ENCODE measurements at regions not wholly inside any gene's neighbourhood (a gene's known extent, or its start where the extent isn't known, plus 50 kb on each side); places are given as distances from the start of the nearest gene placed in this dataset.
A peak's percentile ranks its signal among the peaks of the same experiment; 100 is the strongest.

DNA sequence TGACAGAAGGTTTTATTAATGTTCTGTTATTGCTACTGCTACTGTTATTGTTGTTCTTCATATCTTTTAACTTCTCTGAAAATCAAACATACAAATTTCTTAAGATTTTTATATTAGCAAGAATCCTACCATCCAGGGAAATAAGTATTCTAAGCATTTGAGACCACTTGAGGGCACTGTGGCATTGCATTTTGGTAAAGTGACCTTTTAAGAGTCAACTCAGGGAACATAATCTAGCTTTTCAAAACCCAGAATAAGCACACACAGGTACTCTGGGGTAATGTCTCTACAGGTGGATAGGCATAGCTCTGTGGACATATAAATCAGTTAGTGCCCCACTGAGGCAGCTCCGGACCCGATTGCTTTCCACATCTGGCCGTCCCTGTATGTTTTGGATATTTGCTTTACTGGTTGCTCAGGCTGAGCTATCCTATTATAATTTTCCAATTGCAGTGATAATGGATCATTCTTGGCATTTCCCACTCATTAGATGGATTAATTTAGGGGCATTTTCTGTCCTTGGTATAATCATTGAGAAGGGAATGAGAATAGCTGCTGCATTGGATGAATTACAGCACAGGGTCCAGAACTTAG, 1425.1 kb upstream of the CDH8 start:
- no peaks in the 10 kb centered on the region for H3K27me3 ChIP-seq
- H3K4me1 ChIP-seq, result no peaks in the 10 kb centered on the region
- H3K9me3 ChIP-seq, result no peaks in the 10 kb centered on the region
- no peak overlapping the region for H3K4me3 ChIP-seq
- no peak overlapping the region for H3K27ac ChIP-seq
- no peaks in the 10 kb centered on the region for H3K36me3 ChIP-seq
- TF ChIP-seq, protein P1, sequence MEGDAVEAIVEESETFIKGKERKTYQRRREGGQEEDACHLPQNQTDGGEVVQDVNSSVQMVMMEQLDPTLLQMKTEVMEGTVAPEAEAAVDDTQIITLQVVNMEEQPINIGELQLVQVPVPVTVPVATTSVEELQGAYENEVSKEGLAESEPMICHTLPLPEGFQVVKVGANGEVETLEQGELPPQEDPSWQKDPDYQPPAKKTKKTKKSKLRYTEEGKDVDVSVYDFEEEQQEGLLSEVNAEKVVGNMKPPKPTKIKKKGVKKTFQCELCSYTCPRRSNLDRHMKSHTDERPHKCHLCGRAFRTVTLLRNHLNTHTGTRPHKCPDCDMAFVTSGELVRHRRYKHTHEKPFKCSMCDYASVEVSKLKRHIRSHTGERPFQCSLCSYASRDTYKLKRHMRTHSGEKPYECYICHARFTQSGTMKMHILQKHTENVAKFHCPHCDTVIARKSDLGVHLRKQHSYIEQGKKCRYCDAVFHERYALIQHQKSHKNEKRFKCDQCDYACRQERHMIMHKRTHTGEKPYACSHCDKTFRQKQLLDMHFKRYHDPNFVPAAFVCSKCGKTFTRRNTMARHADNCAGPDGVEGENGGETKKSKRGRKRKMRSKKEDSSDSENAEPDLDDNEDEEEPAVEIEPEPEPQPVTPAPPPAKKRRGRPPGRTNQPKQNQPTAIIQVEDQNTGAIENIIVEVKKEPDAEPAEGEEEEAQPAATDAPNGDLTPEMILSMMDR (IDR thresholded peaks at IDR 0.05), result peak in 2 of 7 experiments; percentile 23 to 30
- TF ChIP-seq POLR2A (IDR thresholded peaks at IDR 0.05), result no peak
- TF ChIP-seq EP300 (IDR thresholded peaks at IDR 0.05), result no peak
- no peak for TF ChIP-seq POLR2AphosphoS5 (IDR thresholded peaks at IDR 0.05)
- peak in 1 of 2 donors; percentile 79 for DNase-seq
- 39 to 56% (median 52%) methylated on average over 3 of the region's 3 CpGs for WGBS, 5 donors
- intact Hi-C loops (cut with DNase I; ENCODE audit: low total_unique reads), result no loop called here

DNA sequence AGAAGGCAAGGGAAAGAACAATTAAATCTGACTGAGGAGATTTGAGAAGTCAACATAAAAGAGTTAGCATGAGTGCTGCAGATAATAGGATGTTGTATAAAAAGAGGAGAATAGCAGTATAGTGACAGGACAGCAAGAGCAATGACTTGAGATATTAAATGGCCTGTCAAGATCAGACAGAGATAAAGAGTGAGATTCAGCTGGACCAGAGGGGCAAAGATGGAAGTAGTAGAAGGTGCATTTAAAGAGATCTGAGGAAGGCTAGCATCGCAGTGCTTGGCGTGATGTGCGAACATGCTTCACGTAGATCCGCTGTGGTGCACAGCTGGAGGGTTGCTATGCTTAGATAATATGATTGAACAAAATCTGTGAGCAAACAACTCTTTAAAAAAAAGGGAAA, 1422.6 kb upstream of the CDH8 start:
- no peaks in the 10 kb centered on the region for H3K27me3 ChIP-seq
- WGBS, 5 donors, result 70 to 83% (median 80%) methylated on average over 5 of the region's 5 CpGs
- H3K4me3 ChIP-seq, result no peak overlapping the region
- DNase-seq, result no peak
- no peaks in the 10 kb centered on the region for H3K4me1 ChIP-seq
- H3K27ac ChIP-seq, result no peak overlapping the region
- intact Hi-C loops (cut with DNase I; ENCODE audit: low total_unique reads), result no loop called here
- H3K36me3 ChIP-seq, result no peaks in the 10 kb centered on the region
- no peaks in the 10 kb centered on the region for H3K9me3 ChIP-seq
- TF ChIP-seq POLR2A (IDR thresholded peaks at IDR 0.05) (no peak), EP300 (IDR thresholded peaks at IDR 0.05) (no peak), POLR2AphosphoS5 (IDR thresholded peaks at IDR 0.05) (no peak)
- TF ChIP-seq, protein P1 (IDR thresholded peaks at IDR 0.05), result no peak

DNA sequence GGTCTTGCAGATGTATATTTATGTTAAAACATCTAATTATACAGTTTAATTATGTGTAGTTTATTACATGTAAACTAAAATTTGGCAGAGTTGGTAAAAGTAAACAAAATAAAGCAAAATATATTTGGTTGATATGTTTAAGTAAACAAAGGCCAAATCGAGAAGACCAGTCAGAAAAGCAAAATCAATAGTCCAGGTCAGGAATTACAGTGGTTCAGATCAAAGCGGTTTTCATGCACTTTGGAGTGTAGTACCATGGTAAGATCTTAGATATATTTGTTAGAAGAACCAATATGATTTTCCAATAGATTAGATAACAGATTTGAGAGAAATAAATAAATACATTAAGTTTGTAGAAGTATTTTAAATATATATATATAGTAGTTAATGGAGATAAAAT, 1421.6 kb upstream of the CDH8 start:
- Histone ChIP-seq H3K27me3 (no peaks in the 10 kb centered on the region), H3K36me3 (no peaks in the 10 kb centered on the region), H3K9me3 (no peaks in the 10 kb centered on the region), H3K4me1 (no peaks in the 10 kb centered on the region), H3K27ac (no peak overlapping the region), H3K4me3 (no peak overlapping the region)
- WGBS, 5 donors, result 42 to 63% (median 43%) methylated on average over 2 of the region's 2 CpGs
- no peak for DNase-seq
- intact Hi-C loops (cut with DNase I; ENCODE audit: low total_unique reads), result no loop called here
- TF ChIP-seq EP300 (IDR thresholded peaks at IDR 0.05) (no peak), POLR2A (IDR thresholded peaks at IDR 0.05) (no peak), POLR2AphosphoS5 (IDR thresholded peaks at IDR 0.05) (no peak)
- TF ChIP-seq, protein P1 (IDR thresholded peaks at IDR 0.05), result no peak

DNA sequence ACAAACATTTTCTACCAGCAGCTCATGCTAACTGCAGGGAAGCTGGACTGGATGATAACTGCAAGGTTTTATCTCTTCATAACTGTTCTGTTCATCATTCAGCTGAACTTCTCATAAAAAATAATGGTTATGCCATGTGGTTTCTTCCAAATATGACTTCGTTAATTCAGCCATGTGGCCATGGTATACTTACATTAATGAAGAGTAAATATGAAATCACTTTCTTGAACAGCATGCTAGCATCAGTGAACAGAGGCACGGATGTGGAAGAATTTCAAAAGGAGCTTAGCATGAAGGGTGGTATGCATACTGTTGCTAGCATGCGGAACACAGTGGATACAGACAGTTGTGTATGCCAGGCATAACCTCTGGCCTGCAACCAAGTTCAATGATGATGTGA, 1417.0 kb upstream of the CDH8 start:
- DNase-seq, result peak in 1 of 2 donors; percentile 11
- Histone ChIP-seq H3K27ac (no peak overlapping the region), H3K9me3 (no peaks in the 10 kb centered on the region), H3K4me3 (no peak overlapping the region), H3K4me1 (no peaks in the 10 kb centered on the region), H3K36me3 (no peaks in the 10 kb centered on the region), H3K27me3 (no peaks in the 10 kb centered on the region)
- intact Hi-C loops (cut with DNase I; ENCODE audit: low total_unique reads), result no loop called here
- 72 to 80% (median 79%) methylated on average over 3 of the region's 3 CpGs for WGBS, 5 donors
- TF ChIP-seq POLR2AphosphoS5 (IDR thresholded peaks at IDR 0.05) (no peak), POLR2A (IDR thresholded peaks at IDR 0.05) (no peak), EP300 (IDR thresholded peaks at IDR 0.05) (no peak)
- TF ChIP-seq, protein P1 (IDR thresholded peaks at IDR 0.05), result no peak

Data from stomach (tissue), 8 donors.